ENCODE measurements at regions not wholly inside any gene's neighbourhood (a gene's known extent, or its start where the extent isn't known, plus 50 kb on each side); places are given as distances from the start of the nearest gene placed in this dataset.

DNA sequence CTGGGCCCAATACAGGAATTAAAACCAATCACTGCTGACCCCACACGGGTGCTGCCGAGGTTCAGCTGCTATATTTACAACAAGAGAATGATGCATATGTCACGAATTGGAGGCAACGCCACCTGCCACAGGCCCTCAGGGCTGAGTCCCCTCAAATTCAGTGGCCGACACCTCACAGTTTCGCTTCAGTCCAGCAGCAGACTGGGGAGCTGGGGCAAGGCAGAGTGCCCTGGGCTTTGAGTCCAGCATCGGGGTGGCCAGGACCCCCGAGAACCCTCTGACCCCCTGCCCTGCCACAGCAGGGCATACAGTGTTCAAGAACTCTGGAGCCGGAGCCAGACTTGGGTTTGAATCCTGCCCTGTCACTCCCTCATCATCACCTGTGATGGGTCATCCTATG, 247.2 kb downstream of the CTTN start:
- TF ChIP-seq, protein P1, sequence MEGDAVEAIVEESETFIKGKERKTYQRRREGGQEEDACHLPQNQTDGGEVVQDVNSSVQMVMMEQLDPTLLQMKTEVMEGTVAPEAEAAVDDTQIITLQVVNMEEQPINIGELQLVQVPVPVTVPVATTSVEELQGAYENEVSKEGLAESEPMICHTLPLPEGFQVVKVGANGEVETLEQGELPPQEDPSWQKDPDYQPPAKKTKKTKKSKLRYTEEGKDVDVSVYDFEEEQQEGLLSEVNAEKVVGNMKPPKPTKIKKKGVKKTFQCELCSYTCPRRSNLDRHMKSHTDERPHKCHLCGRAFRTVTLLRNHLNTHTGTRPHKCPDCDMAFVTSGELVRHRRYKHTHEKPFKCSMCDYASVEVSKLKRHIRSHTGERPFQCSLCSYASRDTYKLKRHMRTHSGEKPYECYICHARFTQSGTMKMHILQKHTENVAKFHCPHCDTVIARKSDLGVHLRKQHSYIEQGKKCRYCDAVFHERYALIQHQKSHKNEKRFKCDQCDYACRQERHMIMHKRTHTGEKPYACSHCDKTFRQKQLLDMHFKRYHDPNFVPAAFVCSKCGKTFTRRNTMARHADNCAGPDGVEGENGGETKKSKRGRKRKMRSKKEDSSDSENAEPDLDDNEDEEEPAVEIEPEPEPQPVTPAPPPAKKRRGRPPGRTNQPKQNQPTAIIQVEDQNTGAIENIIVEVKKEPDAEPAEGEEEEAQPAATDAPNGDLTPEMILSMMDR (IDR thresholded peaks at IDR 0.05) = no peak
- no peak for TF ChIP-seq ZFX (IDR thresholded peaks at IDR 0.05; ENCODE audit: borderline replicate concordance)
- no peak overlapping the region for H3K27ac ChIP-seq

DNA sequence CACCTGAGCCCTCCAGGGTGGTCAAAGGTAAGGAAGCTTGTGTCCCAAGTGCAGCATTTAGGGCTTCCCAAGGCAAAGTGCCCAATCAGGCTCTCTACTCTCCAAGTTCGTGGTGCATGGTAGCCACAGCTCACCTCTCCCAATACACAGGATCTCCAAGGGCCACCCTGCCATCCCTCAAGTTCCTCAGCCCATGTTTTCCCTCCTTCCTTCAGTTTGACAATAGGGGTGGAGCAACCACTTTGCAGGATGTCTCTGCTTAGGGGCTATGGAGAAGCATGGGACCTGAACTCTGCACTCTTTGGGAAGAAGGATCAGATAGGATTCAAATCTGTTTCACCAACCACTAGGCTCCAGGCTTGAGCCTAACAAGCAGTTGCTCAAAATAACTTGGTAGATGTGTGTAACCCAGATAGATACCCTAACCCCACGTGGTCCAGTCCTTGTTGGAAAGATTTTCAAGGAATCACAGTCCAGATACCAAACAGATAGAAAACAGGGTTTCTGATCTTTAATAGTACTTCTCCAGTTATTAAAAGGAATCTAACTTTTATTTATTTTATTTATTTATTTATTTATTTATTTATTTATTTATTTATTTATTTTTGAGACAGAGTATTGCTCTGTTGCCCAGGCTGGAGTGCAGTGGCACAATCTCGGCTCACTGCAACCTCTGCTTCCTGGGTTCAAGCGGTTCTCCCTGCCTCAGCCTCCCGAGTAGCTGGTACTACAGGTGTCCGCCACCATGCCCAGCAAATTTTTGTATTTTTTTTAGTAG, 248.1 kb downstream of the CTTN start:
- no peak overlapping the region for H3K27ac ChIP-seq
- no peak for TF ChIP-seq ZFX (IDR thresholded peaks at IDR 0.05; ENCODE audit: borderline replicate concordance)
- TF ChIP-seq, protein P1 (IDR thresholded peaks at IDR 0.05) = no peak

DNA sequence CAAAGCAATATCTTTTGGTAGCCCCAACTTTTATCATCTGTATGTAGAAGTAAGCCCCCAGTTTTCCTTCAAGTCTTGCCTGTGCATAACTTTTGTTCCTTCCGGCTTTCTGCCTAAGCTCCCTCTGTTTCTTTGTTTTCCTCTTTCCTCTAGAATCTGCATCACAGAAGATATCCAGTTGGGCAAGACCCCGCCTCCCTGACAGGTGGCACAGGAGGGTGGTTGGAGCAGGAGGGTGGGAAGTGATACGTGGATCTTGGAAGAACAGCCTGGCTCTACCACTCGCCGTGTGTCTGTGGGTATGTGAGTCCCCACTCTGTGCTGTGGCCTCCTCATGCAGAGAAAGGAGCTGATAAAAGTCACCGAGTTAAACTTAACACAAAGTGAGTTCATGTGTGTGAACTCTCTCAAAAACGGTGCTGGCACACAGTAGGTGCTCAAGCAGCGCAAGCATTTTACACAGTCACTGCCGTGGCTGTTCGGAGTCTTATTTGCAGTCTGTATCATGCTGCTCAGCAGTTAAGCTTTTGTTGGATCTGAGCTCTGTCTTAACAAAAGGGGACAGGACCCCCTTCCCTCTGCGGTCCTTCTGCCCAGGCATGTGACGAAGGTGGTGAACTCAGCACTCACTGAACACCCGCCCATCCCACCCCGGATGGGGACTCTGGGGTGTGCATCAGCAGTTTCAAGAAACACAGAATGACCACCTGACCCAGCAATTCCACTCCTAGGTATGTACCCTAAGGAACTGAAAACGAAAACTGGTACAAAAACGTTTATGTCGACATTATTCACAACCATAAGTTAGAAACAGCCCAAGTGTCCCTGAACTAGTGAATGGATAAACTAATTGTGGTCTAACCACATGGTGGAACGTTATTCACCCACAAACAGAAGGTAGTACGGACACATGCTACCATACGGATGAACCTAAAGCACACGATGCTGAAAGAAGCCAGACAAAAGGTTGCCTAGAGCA, 249.1 kb downstream of the CTTN start:
- TF ChIP-seq, protein P1 (IDR thresholded peaks at IDR 0.05) = no peak
- no peak for TF ChIP-seq ZFX (IDR thresholded peaks at IDR 0.05; ENCODE audit: borderline replicate concordance)
- no peak overlapping the region for H3K27ac ChIP-seq

DNA sequence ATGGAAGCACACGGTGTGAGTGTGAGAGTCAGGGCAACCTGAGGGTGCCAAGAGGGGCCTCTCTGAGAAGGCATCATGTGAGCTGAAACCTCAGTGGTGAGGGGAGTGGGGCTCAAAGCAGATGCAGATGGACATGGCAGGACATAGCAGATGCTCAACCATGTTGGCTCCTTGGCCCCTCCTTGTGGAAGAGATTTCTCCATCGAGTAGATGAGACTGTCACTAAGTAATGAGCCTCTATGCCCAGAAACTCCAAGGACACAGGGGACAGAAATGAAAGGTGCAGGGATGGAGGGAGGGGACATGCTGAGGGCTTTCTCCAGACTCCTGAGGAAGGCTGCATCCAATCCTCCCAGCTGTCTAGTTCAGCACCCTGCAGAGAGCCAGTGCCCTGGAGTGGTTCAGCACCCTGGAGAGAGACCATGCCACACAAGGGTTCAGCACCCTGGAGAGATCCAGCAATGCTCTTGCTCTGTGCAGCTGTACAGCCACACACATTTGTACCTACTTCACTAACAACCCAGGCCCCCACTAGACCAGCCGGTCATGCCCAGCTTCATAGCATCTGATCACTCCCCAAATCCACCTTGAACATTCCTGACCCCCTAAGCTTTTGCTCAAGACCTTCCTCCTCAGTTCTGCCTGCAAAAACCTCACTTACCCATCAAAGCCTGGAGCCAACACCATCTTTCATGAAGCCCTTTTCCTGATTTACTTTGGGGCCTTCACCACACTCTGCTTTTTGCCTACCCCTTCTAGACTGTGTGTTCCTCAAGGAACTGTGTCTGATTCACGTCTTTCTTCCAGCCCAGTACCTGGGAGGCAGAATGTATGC, 252.0 kb downstream of the CTTN start:
- H3K27ac ChIP-seq = no peak overlapping the region
- no peak for TF ChIP-seq ZFX (IDR thresholded peaks at IDR 0.05; ENCODE audit: borderline replicate concordance)
- TF ChIP-seq, protein P1 (IDR thresholded peaks at IDR 0.05) = no peak

DNA sequence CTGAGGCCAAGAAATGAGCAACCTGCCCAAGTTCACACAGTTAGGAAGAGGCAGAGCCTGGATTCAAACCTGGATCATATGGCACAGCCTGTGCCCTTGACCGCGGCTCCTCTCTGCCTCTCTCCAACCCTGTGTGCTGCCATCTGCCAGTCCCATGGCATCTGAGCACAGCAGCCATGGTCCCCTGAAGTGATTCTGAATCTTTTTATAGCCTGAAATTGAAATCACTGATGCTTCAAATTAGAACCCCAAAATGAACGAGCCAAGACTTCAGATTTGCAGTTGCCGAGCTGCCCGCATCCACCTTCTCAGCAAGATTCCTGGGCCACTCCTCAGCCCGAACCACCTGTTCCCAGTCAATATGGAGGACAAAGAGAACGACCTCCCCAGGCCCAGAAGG, 252.7 kb downstream of the CTTN start:
- TF ChIP-seq, protein P1 (IDR thresholded peaks at IDR 0.05) = no peak
- no peak for TF ChIP-seq ZFX (IDR thresholded peaks at IDR 0.05; ENCODE audit: borderline replicate concordance)
- no peak overlapping the region for H3K27ac ChIP-seq

DNA sequence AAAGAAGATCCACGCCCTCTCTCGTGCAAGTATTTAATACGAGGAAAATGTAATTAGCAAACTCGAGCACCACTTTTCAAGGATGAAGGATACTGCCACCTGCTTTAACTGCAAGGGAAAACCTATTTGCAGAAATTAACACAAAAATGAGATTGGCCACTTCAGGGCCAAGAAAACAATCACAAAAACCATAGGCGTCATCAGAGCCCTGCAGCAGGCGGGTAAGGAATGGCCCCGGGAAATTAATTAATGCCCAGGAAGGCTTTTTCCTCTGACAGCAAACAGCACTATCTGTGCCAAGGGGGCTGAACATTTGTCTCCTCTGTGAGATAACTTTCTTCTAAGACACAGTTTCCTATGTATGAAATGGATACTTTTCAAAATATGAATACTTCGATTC, 255.7 kb downstream of the CTTN start:
- H3K27ac ChIP-seq = no peak overlapping the region
- TF ChIP-seq, protein P1 (IDR thresholded peaks at IDR 0.05) = no peak
